ENCODE measurements at regions not wholly inside any gene's neighbourhood (a gene's known extent, or its start where the extent isn't known, plus 50 kb on each side); places are given as distances from the start of the nearest gene placed in this dataset.

GRCh38 chr16:86969716-86970115, 347.5 kb downstream of the C16orf95 start:
- no peak overlapping the region for H3K9ac ChIP-seq (ENCODE audit: low read length)
- H3K23ac ChIP-seq (ENCODE audit: low read length in 2 of 2): no peak overlapping the region
- no peak overlapping the region for H3K14ac ChIP-seq (ENCODE audit: low read length in 2 of 2)
- H3K4ac ChIP-seq (ENCODE audit: low read depth in 1 of 2, low read length in 2 of 2): no peak overlapping the region
- no peak overlapping the region for H2AFZ ChIP-seq (ENCODE audit: low read depth, low read length)
- no peaks in the 10 kb centered on the region for H3K79me1 ChIP-seq (replicated peaks; ENCODE audit: low read length, poor library complexity, severe bottlenecking)
- no peak for DNase-seq
- peaks cover 0 to 70% of the 10 kb centered on the region in 2 experiments for H3K27me3 ChIP-seq (ENCODE audit: control insufficient read depth in 1 of 2, insufficient read depth in 1 of 2, low read length in 2 of 2)
- no peak overlapping the region for H3K18ac ChIP-seq (ENCODE audit: low read depth in 1 of 2, low read length in 2 of 2)
- no peak overlapping the region for H2AK5ac ChIP-seq (ENCODE audit: low read length, severe bottlenecking)
- H4K8ac ChIP-seq (ENCODE audit: low read length): no peak overlapping the region
- H3K4me3 ChIP-seq (ENCODE audit: insufficient read depth in 1 of 2, low read depth in 1 of 2, low read length in 2 of 2): no peak overlapping the region
- H3K36me3 ChIP-seq (ENCODE audit: control insufficient read depth in 1 of 2, insufficient read depth in 2 of 2, low read depth in 1 of 2, low read length in 2 of 2): no peaks in the 10 kb centered on the region
- H2BK15ac ChIP-seq (ENCODE audit: low read depth, poor library complexity, severe bottlenecking): no peak overlapping the region
- WGBS: 93% methylated on average over 2 of the region's 3 CpGs
- H2BK12ac ChIP-seq (ENCODE audit: low read length in 2 of 2): no peak overlapping the region
- H3K4me2 ChIP-seq (ENCODE audit: low read length, poor library complexity, severe bottlenecking): no peak overlapping the region
- H4K91ac ChIP-seq (ENCODE audit: low read length): no peak overlapping the region
- no peak overlapping the region for H3K27ac ChIP-seq (ENCODE audit: low read length, poor library complexity, severe bottlenecking)
- H2BK5ac ChIP-seq (ENCODE audit: low read depth, low read length, poor library complexity, severe bottlenecking): no peak overlapping the region
- H2BK120ac ChIP-seq (ENCODE audit: low read depth, low read length): no peak overlapping the region
- peaks cover 7% of the 10 kb centered on the region for H3K9me3 ChIP-seq (ENCODE audit: control insufficient read depth, low read length)
- H3K4me1 ChIP-seq (ENCODE audit: control insufficient read depth, insufficient read depth, low read depth, low read length): peaks cover 7% of the 10 kb centered on the region

DNA sequence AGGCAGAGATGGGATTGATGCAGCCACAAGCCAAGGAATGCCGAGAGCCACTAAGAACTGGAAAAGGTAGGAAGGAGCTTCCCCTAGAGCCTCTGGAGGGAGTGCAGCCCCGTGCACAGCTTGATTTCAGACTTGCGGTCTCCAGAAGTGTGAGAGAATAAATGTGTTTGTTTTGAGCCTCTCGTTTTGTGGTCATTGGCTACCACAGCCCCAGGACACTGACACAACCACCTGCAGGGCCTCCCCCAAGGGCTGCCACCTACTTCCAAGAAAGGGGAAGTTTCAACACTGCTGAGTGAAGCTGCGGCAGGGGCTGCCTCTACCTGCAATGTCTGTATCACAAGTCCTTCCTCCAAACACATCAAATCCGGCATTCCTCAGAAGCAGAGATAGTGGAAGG, 346.9 kb downstream of the C16orf95 start:
- H2AK5ac ChIP-seq (ENCODE audit: low read length, severe bottlenecking): no peak overlapping the region
- H2BK5ac ChIP-seq (ENCODE audit: low read depth, low read length, poor library complexity, severe bottlenecking): no peak overlapping the region
- H3K36me3 ChIP-seq (ENCODE audit: control insufficient read depth in 1 of 2, insufficient read depth in 2 of 2, low read depth in 1 of 2, low read length in 2 of 2): no peaks in the 10 kb centered on the region
- peaks cover 0 to 65% of the 10 kb centered on the region in 2 experiments for H3K27me3 ChIP-seq (ENCODE audit: control insufficient read depth in 1 of 2, insufficient read depth in 1 of 2, low read length in 2 of 2)
- H3K4me3 ChIP-seq (ENCODE audit: insufficient read depth in 1 of 2, low read depth in 1 of 2, low read length in 2 of 2): no peak overlapping the region
- no peak overlapping the region for H4K91ac ChIP-seq (ENCODE audit: low read length)
- DNase-seq: no peak
- peaks cover 7% of the 10 kb centered on the region for H3K4me1 ChIP-seq (ENCODE audit: control insufficient read depth, insufficient read depth, low read depth, low read length)
- no peak overlapping the region for H3K27ac ChIP-seq (ENCODE audit: low read length, poor library complexity, severe bottlenecking)
- H3K23ac ChIP-seq (ENCODE audit: low read length in 2 of 2): no peak overlapping the region
- no peak overlapping the region for H2AFZ ChIP-seq (ENCODE audit: low read depth, low read length)
- H3K14ac ChIP-seq (ENCODE audit: low read length in 2 of 2): no peak overlapping the region
- WGBS: 88% methylated on average over 4 of the region's 6 CpGs
- no peak overlapping the region for H3K18ac ChIP-seq (ENCODE audit: low read depth in 1 of 2, low read length in 2 of 2)
- no peak overlapping the region for H2BK15ac ChIP-seq (ENCODE audit: low read depth, poor library complexity, severe bottlenecking)
- H3K4ac ChIP-seq (ENCODE audit: low read depth in 1 of 2, low read length in 2 of 2): no peak overlapping the region
- H2BK120ac ChIP-seq (ENCODE audit: low read depth, low read length): no peak overlapping the region
- no peak overlapping the region for H3K9ac ChIP-seq (ENCODE audit: low read length)
- no peak overlapping the region for H2BK12ac ChIP-seq (ENCODE audit: low read length in 2 of 2)
- H3K4me2 ChIP-seq (ENCODE audit: low read length, poor library complexity, severe bottlenecking): no peak overlapping the region
- H3K79me1 ChIP-seq (replicated peaks; ENCODE audit: low read length, poor library complexity, severe bottlenecking): no peaks in the 10 kb centered on the region
- no peak overlapping the region for H4K8ac ChIP-seq (ENCODE audit: low read length)
- H3K9me3 ChIP-seq (ENCODE audit: control insufficient read depth, low read length): peaks cover 7% of the 10 kb centered on the region

- WGBS: 96% methylated on average over 4 of the region's 4 CpGs
- H3K9ac ChIP-seq (ENCODE audit: low read length): no peak overlapping the region
- no peak overlapping the region for H3K4me2 ChIP-seq (ENCODE audit: low read length, poor library complexity, severe bottlenecking)
- H4K8ac ChIP-seq (ENCODE audit: low read length): no peak overlapping the region
- no peak overlapping the region for H3K18ac ChIP-seq (ENCODE audit: low read depth in 1 of 2, low read length in 2 of 2)
- H3K4me3 ChIP-seq (ENCODE audit: insufficient read depth in 1 of 2, low read depth in 1 of 2, low read length in 2 of 2): no peak overlapping the region
- no peak overlapping the region for H3K14ac ChIP-seq (ENCODE audit: low read length in 2 of 2)
- H2AFZ ChIP-seq (ENCODE audit: low read depth, low read length): no peak overlapping the region
- no peak overlapping the region for H2BK15ac ChIP-seq (ENCODE audit: low read depth, poor library complexity, severe bottlenecking)
- H2BK12ac ChIP-seq (ENCODE audit: low read length in 2 of 2): no peak overlapping the region
- H3K27ac ChIP-seq (ENCODE audit: low read length, poor library complexity, severe bottlenecking): no peak overlapping the region
- H3K36me3 ChIP-seq (ENCODE audit: control insufficient read depth in 1 of 2, insufficient read depth in 2 of 2, low read depth in 1 of 2, low read length in 2 of 2): no peaks in the 10 kb centered on the region
- no peak overlapping the region for H4K91ac ChIP-seq (ENCODE audit: low read length)
- H3K27me3 ChIP-seq (ENCODE audit: control insufficient read depth in 1 of 2, insufficient read depth in 1 of 2, low read length in 2 of 2): peaks cover 0 to 61% of the 10 kb centered on the region in 2 experiments
- H3K4me1 ChIP-seq (ENCODE audit: control insufficient read depth, insufficient read depth, low read depth, low read length): peaks cover 9% of the 10 kb centered on the region
- no peak overlapping the region for H2AK5ac ChIP-seq (ENCODE audit: low read length, severe bottlenecking)
- DNase-seq: no peak
- no peak overlapping the region for H3K4ac ChIP-seq (ENCODE audit: low read depth in 1 of 2, low read length in 2 of 2)
- H3K23ac ChIP-seq (ENCODE audit: low read length in 2 of 2): no peak overlapping the region
- peaks cover 7% of the 10 kb centered on the region for H3K9me3 ChIP-seq (ENCODE audit: control insufficient read depth, low read length)
- H3K79me1 ChIP-seq (replicated peaks; ENCODE audit: low read length, poor library complexity, severe bottlenecking): no peaks in the 10 kb centered on the region
- H2BK5ac ChIP-seq (ENCODE audit: low read depth, low read length, poor library complexity, severe bottlenecking): no peak overlapping the region
- no peak overlapping the region for H2BK120ac ChIP-seq (ENCODE audit: low read depth, low read length)
These were observed 346.5 kb downstream of the C16orf95 start for GRCh38 chr16:86970726-86971125.

GRCh38 chr16:86971251-86971650, 345.9 kb downstream of the C16orf95 start:
- Histone ChIP-seq H2BK12ac (ENCODE audit: low read length in 2 of 2) (no peak overlapping the region), H2AK5ac (ENCODE audit: low read length, severe bottlenecking) (no peak overlapping the region), H3K4me1 (ENCODE audit: control insufficient read depth, insufficient read depth, low read depth, low read length) (peaks cover 9% of the 10 kb centered on the region), H3K79me1 (replicated peaks; ENCODE audit: low read length, poor library complexity, severe bottlenecking) (no peaks in the 10 kb centered on the region), H3K4ac (ENCODE audit: low read depth in 1 of 2, low read length in 2 of 2) (no peak overlapping the region), H3K4me2 (ENCODE audit: low read length, poor library complexity, severe bottlenecking) (no peak overlapping the region), H2BK15ac (ENCODE audit: low read depth, poor library complexity, severe bottlenecking) (no peak overlapping the region), H3K27me3 (ENCODE audit: control insufficient read depth in 1 of 2, insufficient read depth in 1 of 2, low read length in 2 of 2) (peaks cover 0 to 56% of the 10 kb centered on the region in 2 experiments), H2BK120ac (ENCODE audit: low read depth, low read length) (no peak overlapping the region), H3K9me3 (ENCODE audit: control insufficient read depth, low read length) (peaks cover 7% of the 10 kb centered on the region), H3K4me3 (ENCODE audit: insufficient read depth in 1 of 2, low read depth in 1 of 2, low read length in 2 of 2) (no peak overlapping the region), H3K18ac (ENCODE audit: low read depth in 1 of 2, low read length in 2 of 2) (no peak overlapping the region), H3K27ac (ENCODE audit: low read length, poor library complexity, severe bottlenecking) (no peak overlapping the region), H4K91ac (ENCODE audit: low read length) (no peak overlapping the region), H3K23ac (ENCODE audit: low read length in 2 of 2) (no peak overlapping the region), H3K14ac (ENCODE audit: low read length in 2 of 2) (no peak overlapping the region), H4K8ac (ENCODE audit: low read length) (no peak overlapping the region), H2AFZ (ENCODE audit: low read depth, low read length) (no peak overlapping the region), H2BK5ac (ENCODE audit: low read depth, low read length, poor library complexity, severe bottlenecking) (no peak overlapping the region), H3K36me3 (ENCODE audit: control insufficient read depth in 1 of 2, insufficient read depth in 2 of 2, low read depth in 1 of 2, low read length in 2 of 2) (no peaks in the 10 kb centered on the region), H3K9ac (ENCODE audit: low read length) (no peak overlapping the region)
- 86% methylated on average over 8 of the region's 8 CpGs for WGBS
- DNase-seq: no peak

Data from mesenchymal stem cell (in vitro differentiated cells and primary cell).